Endodermal cell (in vitro differentiated cells): ENCODE measurements at regions not wholly inside any gene's neighbourhood (a gene's known extent, or its start where the extent isn't known, plus 50 kb on each side); places are given as distances from the start of the nearest gene placed in this dataset.
A peak's percentile ranks its signal among the peaks of the same experiment; 100 is the strongest.
"Not testable (repeated sequence)": the region's sequence is repeated elsewhere in the genome, so short reads cannot be mapped to it uniquely, and the experiment has no call there.

Experiments used
- DNase-seq: peaks from one replicate; pipeline ENCODE4 v3.0.0-alpha.2; 2017
- H3K27ac ChIP-seq: 2 replicates; pipeline ENCODE4 v1.5.1; 2013; ENCODE audit warnings: mild to moderate bottlenecking, low read depth, low read length, moderate library complexity
- H3K27me3 ChIP-seq: 2 replicates; pipeline ENCODE4 v1.6.1; 2013; ENCODE audit warnings: mild to moderate bottlenecking, low read length, moderate library complexity; ENCODE audit not compliant: insufficient read depth, control insufficient read depth, poor library complexity, severe bottlenecking
- H3K36me3 ChIP-seq: 2 replicates; pipeline ENCODE4 v1.7.0; 2013; ENCODE audit warnings: mild to moderate bottlenecking, low read length, moderate library complexity; ENCODE audit not compliant: control insufficient read depth, insufficient read depth
- H3K4me1 ChIP-seq: one replicate; pipeline ENCODE4 v1.7.0; 2013; ENCODE audit warnings: low read length; ENCODE audit not compliant: control insufficient read depth, insufficient read depth
- H3K4me3 ChIP-seq: 2 replicates; pipeline ENCODE4 v1.5.1; 2013; ENCODE audit warnings: mild to moderate bottlenecking, low read length, moderate library complexity
- H3K9ac ChIP-seq: 2 replicates; pipeline ENCODE4 v1.6.1; 2013; ENCODE audit warnings: mild to moderate bottlenecking, low read length, moderate library complexity; ENCODE audit not compliant: poor library complexity, severe bottlenecking; ENCODE audit errors: extremely low read depth
- H3K9me3 ChIP-seq: 2 replicates; pipeline ENCODE4 v1.6.1; 2013; ENCODE audit warnings: mild to moderate bottlenecking, low read length, moderate library complexity; ENCODE audit not compliant: control insufficient read depth
- H3K27ac Mint-ChIP-seq: 2 replicates; pipeline ENCODE4 v1.8.0; 2020; ENCODE audit warnings: mixed read lengths
- H3K27me3 Mint-ChIP-seq: 2 replicates; pipeline ENCODE4 v1.8.0; 2021; ENCODE audit warnings: mild to moderate bottlenecking, mixed read lengths; ENCODE audit not compliant: insufficient read depth
- H3K36me3 Mint-ChIP-seq: 2 replicates; pipeline ENCODE4 v1.8.0; 2020; ENCODE audit warnings: low read depth, mixed read lengths
- H3K4me1 Mint-ChIP-seq: 2 replicates; pipeline ENCODE4 v1.8.0; 2020; ENCODE audit warnings: mixed read lengths
- H3K4me3 Mint-ChIP-seq: 2 replicates; pipeline ENCODE4 v1.8.0; 2020; ENCODE audit warnings: mild to moderate bottlenecking, moderate library complexity, mixed read lengths
- H3K9me3 Mint-ChIP-seq: 2 replicates; pipeline ENCODE4 v1.8.0; 2020; ENCODE audit warnings: mild to moderate bottlenecking, mixed read lengths
- WGBS, 2 experiments: methylation state at CpG; one replicate each; pipeline versions ENCODE4 v1.1.5 to v1.1.7; 2013; ENCODE audit warnings: missing lambda C conversion rate in 2 of 2, mixed read lengths in 1 of 2; ENCODE audit not compliant: insufficient coverage in 1 of 2, insufficient read length in 1 of 2; 5-methylcytosine and 5-hydroxymethylcytosine counted together
- TF ChIP-seq, protein P1 (sequence below): fragments of 200-600 bp; sonication (generic); conservative IDR thresholded peaks from 2 replicates; pipeline ENCODE4 v1.5.0; 2021; ENCODE audit warnings: antibody characterized with exemption, mild to moderate bottlenecking

DNA sequence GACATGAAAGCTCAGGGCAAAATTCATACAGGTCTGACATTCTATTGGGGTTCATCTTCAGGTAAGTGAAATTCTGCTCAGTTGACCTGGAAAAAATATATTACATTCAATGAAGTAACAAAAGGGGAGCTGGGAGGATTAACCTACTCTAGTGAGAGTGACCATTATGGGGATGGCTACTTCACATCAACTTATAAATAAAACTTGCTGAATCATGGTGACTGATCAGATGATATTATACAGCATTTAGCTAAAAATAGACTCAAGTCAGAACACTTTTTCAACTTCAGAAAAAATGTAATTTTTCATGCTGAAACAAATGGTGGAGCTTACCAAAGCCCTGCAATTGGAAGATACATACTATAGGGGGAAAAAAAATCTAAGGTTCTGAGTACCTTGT lies 800.2 kb downstream of the FSCB start:
- peaks cover 2% of the 10 kb centered on the region for H3K9me3 Mint-ChIP-seq
- Histone ChIP-seq H3K9ac (no peak overlapping the region), H3K4me3 (no peak overlapping the region), H3K27ac (no peak overlapping the region), H3K36me3 (no peaks in the 10 kb centered on the region), H3K9me3 (no peaks in the 10 kb centered on the region), H3K27me3 (no peaks in the 10 kb centered on the region), H3K4me1 (no peaks in the 10 kb centered on the region)
- H3K36me3 Mint-ChIP-seq, result no peaks in the 10 kb centered on the region
- TF ChIP-seq, protein P1, sequence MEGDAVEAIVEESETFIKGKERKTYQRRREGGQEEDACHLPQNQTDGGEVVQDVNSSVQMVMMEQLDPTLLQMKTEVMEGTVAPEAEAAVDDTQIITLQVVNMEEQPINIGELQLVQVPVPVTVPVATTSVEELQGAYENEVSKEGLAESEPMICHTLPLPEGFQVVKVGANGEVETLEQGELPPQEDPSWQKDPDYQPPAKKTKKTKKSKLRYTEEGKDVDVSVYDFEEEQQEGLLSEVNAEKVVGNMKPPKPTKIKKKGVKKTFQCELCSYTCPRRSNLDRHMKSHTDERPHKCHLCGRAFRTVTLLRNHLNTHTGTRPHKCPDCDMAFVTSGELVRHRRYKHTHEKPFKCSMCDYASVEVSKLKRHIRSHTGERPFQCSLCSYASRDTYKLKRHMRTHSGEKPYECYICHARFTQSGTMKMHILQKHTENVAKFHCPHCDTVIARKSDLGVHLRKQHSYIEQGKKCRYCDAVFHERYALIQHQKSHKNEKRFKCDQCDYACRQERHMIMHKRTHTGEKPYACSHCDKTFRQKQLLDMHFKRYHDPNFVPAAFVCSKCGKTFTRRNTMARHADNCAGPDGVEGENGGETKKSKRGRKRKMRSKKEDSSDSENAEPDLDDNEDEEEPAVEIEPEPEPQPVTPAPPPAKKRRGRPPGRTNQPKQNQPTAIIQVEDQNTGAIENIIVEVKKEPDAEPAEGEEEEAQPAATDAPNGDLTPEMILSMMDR, result no peak
- no peak overlapping the region for H3K27ac Mint-ChIP-seq
- peaks cover 3% of the 10 kb centered on the region for H3K4me1 Mint-ChIP-seq
- H3K4me3 Mint-ChIP-seq, result no peak overlapping the region
- DNase-seq, result no peak
- no peaks in the 10 kb centered on the region for H3K27me3 Mint-ChIP-seq

DNA sequence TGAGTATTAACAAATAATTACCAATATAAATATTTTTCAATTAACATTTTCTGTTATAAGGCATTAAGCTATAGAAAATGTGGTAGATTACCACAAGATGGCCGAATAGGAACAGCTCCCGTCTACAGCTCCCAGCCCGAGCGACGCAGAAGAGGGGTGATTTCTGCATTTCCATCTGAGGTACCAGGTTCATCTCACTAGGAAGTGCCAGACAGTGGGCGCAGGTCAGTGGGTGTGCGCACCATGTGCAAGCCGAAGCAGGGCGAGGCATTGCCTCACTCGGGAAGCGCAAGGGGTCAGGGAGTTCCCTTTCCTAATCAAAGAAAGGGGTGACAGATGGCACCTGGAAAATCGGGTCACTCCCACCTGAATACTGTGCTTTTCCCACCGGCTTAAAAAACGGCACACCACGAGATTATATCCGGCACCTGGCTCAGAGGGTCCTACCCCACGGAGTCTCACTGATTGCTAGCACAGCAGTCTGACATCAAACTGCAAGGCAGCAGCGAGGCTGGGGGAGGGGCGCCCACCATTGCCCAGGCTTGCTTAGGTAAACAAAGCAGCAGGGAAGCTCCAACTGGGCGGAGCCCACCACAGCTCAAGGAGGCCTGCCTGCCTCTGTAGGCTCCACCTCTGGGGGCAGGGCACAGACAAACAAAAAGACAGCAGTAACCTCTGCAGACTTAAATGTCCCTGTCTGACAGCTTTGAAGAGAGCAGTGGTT lies 808.4 kb downstream of the FSCB start:
- not testable (repeated sequence) for H3K4me3 Mint-ChIP-seq, H3K4me1 Mint-ChIP-seq, H3K27me3 Mint-ChIP-seq, H3K36me3 ChIP-seq, H3K27ac ChIP-seq, H3K9ac ChIP-seq, H3K4me1 ChIP-seq, H3K4me3 ChIP-seq, DNase-seq, H3K36me3 Mint-ChIP-seq, H3K27me3 ChIP-seq, H3K9me3 ChIP-seq, H3K27ac Mint-ChIP-seq
- 82 to 91% methylated on average over 10 to 19 of the region's 20 CpGs for WGBS, 2 experiments
- H3K9me3 Mint-ChIP-seq, result peaks cover 21% of the 10 kb centered on the region

DNA sequence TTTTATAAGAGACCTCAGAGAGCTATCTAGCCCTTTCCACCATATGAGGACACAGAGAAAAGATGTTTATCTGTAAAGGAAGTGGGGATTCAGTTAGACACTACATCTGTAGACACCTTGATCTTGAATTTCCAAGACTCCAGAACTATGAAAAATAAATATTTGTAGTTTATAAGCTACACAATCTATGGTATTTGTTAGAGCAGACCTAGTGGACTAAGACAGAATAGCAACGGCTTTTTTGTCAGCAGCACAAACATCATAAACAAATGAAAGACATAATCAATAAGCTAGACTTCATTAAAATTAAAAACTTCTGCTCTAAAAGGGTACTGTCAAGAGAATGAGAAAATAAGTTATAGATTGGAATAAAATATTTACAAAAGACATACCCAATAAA lies 810.1 kb downstream of the FSCB start:
- Histone ChIP-seq H3K4me3 (no peak overlapping the region), H3K9ac (no peak overlapping the region), H3K9me3 (peaks cover 6% of the 10 kb centered on the region), H3K27ac (no peak overlapping the region), H3K36me3 (no peaks in the 10 kb centered on the region), H3K4me1 (no peaks in the 10 kb centered on the region), H3K27me3 (no peaks in the 10 kb centered on the region)
- Mint-ChIP-seq H3K36me3 (no peaks in the 10 kb centered on the region), H3K27me3 (no peaks in the 10 kb centered on the region), H3K27ac (no peak overlapping the region), H3K9me3 (peaks cover 20% of the 10 kb centered on the region), H3K4me3 (no peak overlapping the region), H3K4me1 (no peaks in the 10 kb centered on the region)
- TF ChIP-seq, protein P1, result peak; percentile 51
- no peak for DNase-seq
- 100% methylated on average over 1 of the region's 1 CpG; no CpG with 5 or more reads in 1 of the 2 experiments for WGBS, 2 experiments

DNA sequence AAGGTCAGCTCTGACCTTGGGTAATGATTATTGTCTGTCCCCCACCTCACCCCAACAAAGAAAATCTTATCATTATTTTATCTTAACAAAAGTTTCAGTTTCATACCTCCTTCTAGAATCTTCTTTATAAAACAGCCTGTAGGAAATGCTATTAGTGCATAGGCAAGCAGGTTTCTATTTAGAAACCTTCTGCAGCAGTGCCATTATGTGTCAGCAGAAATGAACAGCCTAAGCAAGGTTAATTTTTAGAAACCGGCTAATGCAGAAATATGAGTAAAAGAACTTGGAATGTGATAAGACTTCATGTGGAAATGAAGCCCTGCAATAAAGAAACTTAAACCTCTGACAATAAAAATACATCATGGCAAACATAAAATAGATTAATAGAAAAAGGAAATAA lies 814.4 kb downstream of the FSCB start:
- Histone ChIP-seq H3K4me3 (no peak overlapping the region), H3K36me3 (no peaks in the 10 kb centered on the region), H3K4me1 (no peaks in the 10 kb centered on the region), H3K27me3 (no peaks in the 10 kb centered on the region), H3K9ac (no peak overlapping the region), H3K27ac (no peak overlapping the region), H3K9me3 (peaks cover 2% of the 10 kb centered on the region)
- Mint-ChIP-seq H3K36me3 (no peaks in the 10 kb centered on the region), H3K27me3 (no peaks in the 10 kb centered on the region), H3K4me3 (no peak overlapping the region), H3K9me3 (peaks cover 9% of the 10 kb centered on the region), H3K4me1 (no peaks in the 10 kb centered on the region), H3K27ac (no peak overlapping the region)
- TF ChIP-seq, protein P1, result no peak
- no peak for DNase-seq
- 100% methylated on average over 1 of the region's 1 CpG; no CpG with 5 or more reads in 1 of the 2 experiments for WGBS, 2 experiments
